Non-pigmented ciliary epithelial cell (primary cell): ENCODE measurements at regions not wholly inside any gene's neighbourhood (a gene's known extent, or its start where the extent isn't known, plus 50 kb on each side); places are given as distances from the start of the nearest gene placed in this dataset.
"Not testable (repeated sequence)": the region's sequence is repeated elsewhere in the genome, so short reads cannot be mapped to it uniquely, and the experiment has no call there.

Experiments
- DNase-seq: peaks from one replicate; pipeline ENCODE4 v3.0.0-alpha.2; 2010; ENCODE audit warnings: low read depth

- DNase-seq = no peak
Observed at GRCh38 chr3:59254433-59254832, 204.6 kb upstream of the CFAP20DC start.

GRCh38 chr3:59253523-59253922, 203.7 kb upstream of the CFAP20DC start:
- no peak for DNase-seq

DNA sequence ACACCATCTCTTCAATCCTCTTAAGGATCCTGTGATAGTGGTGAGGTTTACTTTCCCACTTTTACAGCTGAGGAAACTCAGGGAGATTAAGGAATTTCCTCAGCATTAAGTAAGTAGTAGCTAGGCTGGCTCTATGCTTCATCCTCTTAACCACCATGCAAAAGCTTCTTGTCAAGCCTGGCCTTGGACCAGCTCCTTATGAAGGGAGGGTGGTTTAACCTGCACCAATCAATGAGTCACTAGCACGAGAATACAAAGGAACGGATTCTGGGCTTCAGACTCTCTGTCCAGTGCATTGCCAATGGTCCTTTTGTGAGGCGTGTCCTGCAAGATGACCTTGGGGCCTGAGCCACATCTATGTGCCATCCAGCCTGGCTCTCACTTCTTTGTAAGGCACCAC, 202.0 kb upstream of the CFAP20DC start:
- DNase-seq = no peak

DNA sequence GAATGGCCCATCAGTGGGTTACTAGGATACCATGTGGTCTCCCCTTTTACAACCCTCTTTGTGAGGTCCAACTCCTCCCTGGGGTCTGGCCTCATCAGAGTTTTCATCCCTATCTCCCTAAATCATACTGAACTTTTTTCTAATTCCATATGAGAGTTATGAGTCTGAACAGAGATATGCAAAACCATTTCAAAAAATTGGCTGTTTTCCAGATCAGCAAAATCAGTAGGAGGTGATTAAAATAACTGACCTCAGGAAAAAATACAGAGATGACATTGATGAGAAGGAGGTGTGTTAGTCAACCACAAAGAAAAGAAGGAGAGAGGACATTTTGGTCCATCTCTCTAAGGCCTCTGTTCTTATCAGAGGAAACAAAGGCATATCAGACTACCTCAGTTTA, 200.8 kb upstream of the CFAP20DC start:
- DNase-seq = no peak

DNA sequence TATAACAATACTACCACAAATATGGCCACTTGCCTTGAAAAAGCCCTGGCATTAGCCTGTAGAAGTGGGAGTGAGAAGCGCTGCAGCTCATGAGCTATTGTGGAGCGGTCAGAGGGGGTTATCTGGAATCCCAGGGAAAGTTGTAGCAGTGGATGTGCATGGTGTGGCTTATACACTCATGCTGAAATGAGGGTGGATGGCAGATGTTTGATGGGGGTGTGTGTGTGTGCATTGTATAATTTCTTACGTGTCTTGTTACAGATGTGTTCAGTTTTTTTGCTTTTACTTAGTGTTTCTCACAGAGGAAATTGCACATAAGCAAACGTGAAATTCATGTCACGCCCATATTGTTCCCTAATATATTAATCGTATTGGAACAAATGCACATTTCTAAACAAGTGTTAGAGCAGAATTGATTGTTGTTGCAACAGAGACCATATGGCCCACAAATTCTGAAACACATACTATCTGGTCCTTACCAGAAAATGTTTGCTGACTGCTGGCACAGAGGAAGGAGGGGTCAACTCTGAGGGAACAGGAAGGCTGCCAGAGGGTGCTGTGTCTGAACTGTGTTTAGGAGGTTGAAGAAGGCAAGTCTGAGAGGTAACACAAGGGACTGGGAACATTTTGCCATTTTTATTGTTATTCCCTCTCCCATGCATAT, 200.0 kb upstream of the CFAP20DC start:
- DNase-seq = no peak

- DNase-seq = no peak
Observed at GRCh38 chr3:59249004-59249403, 199.2 kb upstream of the CFAP20DC start.

- DNase-seq = no peak
Observed at GRCh38 chr3:59247402-59247841, 197.6 kb upstream of the CFAP20DC start.

DNA sequence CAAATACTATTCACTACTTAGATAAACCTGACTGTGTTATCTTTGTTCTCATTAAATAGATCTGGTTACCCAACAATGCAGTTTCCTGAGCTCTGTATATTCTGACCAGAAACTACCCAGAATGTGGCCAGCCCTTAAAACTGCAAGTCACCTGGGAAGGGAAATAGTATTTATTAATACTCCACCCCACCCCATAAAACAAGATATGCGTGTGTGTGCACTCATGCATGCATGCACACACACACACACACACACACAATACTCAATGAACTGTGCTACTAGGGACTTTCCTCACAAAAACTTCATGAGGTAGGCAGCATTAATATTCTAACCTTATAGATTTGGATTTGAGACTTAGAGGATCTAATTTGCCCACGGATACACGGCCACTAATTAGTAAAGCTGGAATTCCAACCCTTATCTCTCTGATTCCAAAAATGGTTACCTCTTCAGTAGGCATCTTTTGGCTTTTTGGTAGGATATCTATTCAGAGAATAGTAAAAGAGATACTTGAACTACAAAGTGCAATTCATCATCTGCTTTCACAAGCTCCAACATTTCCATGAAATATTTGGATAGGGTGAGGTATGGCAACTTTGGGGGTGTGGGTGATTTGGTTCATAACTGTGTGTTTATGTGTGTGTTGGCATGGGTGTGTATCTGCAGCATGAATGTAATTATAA, 197.0 kb upstream of the CFAP20DC start:
- DNase-seq = no peak

- DNase-seq = peak; percentile 23
Observed at GRCh38 chr3:59245859-59246501, 196.2 kb upstream of the CFAP20DC start.

DNA sequence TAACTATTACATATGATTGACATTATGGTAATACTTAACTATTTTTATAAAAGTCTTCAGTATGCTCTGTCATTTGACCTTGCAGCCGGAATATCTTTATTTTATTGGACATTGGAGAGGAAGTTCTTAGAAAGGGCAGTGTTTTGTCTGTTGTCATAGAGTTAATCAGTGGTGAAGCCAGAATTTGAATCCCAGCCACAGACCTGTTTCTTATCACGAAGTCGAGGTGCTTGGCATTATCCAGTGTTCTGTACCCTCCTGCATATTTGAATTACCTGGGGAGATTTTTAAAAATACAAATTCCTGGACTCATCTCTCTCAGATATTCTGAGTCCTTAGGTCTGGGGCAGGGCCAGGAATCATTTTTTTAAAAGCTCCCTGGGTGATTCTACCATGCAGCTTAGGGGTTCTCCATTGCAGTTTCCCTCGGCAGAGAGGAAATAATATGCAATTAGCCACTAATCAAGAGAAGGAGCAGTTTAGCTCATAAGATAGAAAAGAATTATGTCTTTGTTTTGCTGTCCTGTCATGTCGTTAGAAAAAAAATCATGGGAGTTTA, 195.6 kb upstream of the CFAP20DC start:
- DNase-seq = no peak

- no peak for DNase-seq
Observed at GRCh38 chr3:59244343-59244742, 194.5 kb upstream of the CFAP20DC start.

GRCh38 chr3:59243476-59243875, 193.7 kb upstream of the CFAP20DC start:
- no peak for DNase-seq

GRCh38 chr3:59240666-59241255, 190.9 kb upstream of the CFAP20DC start:
- DNase-seq = no peak

GRCh38 chr3:59237121-59237520, 187.3 kb upstream of the CFAP20DC start:
- no peak for DNase-seq

DNA sequence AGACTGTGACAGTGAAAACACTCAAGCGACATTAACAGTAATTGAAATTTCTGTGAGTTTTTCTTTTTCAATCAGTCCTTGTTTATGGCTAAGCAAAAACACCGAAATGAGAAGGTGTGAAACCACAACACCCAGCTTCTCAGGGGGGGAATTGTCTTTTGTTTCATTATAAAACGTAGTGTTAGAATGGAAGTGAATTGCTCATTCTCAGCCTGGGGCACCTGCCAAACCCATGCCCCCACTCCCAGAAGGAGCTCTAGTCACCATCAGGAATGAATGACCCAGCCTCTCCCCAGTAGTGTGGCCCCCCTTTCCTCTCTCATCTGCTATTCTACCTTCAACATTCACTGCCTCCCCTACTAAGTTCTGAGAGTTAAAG, 185.8 kb upstream of the CFAP20DC start:
- DNase-seq = no peak

GRCh38 chr3:59234884-59235633, 185.2 kb upstream of the CFAP20DC start:
- DNase-seq = no peak

DNA sequence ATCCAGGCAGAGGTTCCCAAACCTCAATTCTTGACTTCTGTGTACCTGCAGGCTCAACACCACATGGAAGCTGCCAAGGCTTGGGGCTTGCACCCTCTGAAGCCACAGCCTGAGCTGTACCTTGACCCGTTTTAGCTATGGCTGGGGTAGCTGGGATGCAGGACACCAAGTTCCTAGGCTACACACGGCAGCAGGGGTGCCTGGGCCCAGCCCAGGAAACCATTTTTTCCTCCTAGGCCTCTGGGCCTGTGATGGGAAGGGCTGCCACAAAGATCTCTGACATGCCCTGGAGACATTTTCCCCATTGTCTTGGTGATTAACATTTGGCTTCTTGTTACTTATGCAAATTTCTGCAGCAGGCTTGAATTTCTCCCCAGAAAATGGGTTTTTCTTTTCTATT, 180.6 kb upstream of the CFAP20DC start:
- DNase-seq = not testable (repeated sequence)

GRCh38 chr3:59213860-59214259, 164.0 kb upstream of the CFAP20DC start:
- DNase-seq = no peak

DNA sequence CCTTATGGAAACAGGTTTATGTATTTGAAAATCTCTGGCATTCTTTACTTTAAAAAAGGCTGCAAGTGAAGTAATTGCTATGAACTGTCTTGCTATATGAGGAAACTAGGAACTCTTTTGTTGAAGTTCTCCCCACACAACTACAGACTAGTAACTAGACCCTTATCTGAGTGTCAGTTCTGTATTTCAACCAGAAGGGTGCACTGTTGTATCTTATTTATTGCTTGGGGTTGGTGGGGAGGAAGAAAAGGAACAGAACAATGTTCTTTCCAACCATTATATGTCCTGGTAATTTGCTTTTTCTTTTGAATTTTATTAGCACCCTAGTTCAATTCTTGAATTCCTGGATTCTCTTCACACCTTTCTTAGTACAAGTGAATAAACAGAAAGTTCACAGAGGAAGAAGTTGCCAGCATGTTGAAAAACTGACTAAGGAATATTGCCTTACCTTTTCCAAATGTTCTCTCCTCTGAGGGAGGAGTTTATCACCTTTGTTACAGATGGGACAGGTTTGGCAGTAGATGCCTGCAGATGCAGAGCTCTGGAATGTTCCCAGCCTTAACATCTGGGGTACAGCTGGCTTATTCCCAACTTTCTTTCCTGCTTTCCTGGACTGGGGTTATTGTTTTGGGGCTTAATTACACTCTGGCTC, 162.4 kb upstream of the CFAP20DC start:
- DNase-seq = peak; percentile 9

- DNase-seq = no peak
Observed at GRCh38 chr3:59210260-59210659, 160.4 kb upstream of the CFAP20DC start.

DNA sequence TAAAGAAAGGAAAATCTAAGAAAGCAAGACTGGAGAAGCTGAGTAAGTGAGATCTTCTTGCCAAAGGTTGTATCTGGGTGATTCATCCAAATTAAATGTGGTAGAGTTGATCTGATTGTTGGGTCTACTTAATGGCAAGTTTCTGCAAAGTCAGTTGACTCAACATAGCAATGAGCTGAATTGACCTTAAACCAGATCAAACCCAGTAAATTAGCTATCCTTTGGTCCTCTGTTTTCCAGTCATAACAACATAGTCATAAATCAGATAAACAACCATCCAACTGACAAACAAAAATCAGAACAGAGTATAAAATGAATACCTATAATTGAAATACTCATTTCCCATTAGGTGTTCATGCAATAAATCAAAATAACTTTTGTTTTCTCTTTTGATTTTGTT, 142.6 kb upstream of the CFAP20DC start:
- DNase-seq = peak; percentile 28
